Spinal cord (tissue), 9 donors: ENCODE measurements at regions not wholly inside any gene's neighbourhood (a gene's known extent, or its start where the extent isn't known, plus 50 kb on each side); places are given as distances from the start of the nearest gene placed in this dataset.

Source experiments
- DNase-seq, 6 donors: peaks; one replicate each; pipeline versions ENCODE4 v3.0.0 to v3.0.0-alpha.2; 2013 to 2015; ENCODE audit warnings: low spot score in 6 of 6, low read depth in 4 of 6
- H3K27ac ChIP-seq: one replicate; pipeline ENCODE4 v1.5.1; 2013; ENCODE audit warnings: low read depth, low read length, control low read depth
- H3K27me3 ChIP-seq: one replicate; pipeline ENCODE4 v1.6.1; 2013; ENCODE audit warnings: low read length; ENCODE audit not compliant: control insufficient read depth, insufficient read depth
- H3K36me3 ChIP-seq: one replicate; pipeline ENCODE4 v1.6.1; 2013; ENCODE audit warnings: low read length; ENCODE audit not compliant: control insufficient read depth, insufficient read depth
- H3K4me1 ChIP-seq: one replicate; pipeline ENCODE4 v1.6.1; 2013; ENCODE audit warnings: low read length; ENCODE audit not compliant: control insufficient read depth, insufficient read depth
- H3K4me3 ChIP-seq: one replicate; pipeline ENCODE4 v1.5.1; 2013; ENCODE audit warnings: low read depth, low read length, control low read depth
- H3K9me3 ChIP-seq: one replicate; pipeline ENCODE4 v1.6.1; 2013; ENCODE audit warnings: low read length; ENCODE audit not compliant: control insufficient read depth, insufficient read depth
- WGBS: methylation state at CpG from one replicate; pipeline ENCODE4 v1.1.5; 2013; ENCODE audit warnings: missing lambda C conversion rate; ENCODE audit not compliant: insufficient coverage; 5-methylcytosine and 5-hydroxymethylcytosine counted together
- donor health status: healthy.

GRCh38 chr20:53891306-53891894, 179.0 kb downstream of the BCAS1 start:
- H3K4me1 ChIP-seq = no peaks in the 10 kb centered on the region
- DNase-seq = no peak
- 71% methylated on average over 1 of the region's 1 CpG for WGBS

GRCh38 chr20:53890443-53891305, 179.7 kb downstream of the BCAS1 start:
- Histone ChIP-seq H3K36me3 (no peaks in the 10 kb centered on the region), H3K27ac (no peak overlapping the region), H3K9me3 (no peaks in the 10 kb centered on the region), H3K4me1 (no peaks in the 10 kb centered on the region), H3K4me3 (no peak overlapping the region), H3K27me3 (no peaks in the 10 kb centered on the region)
- no peak for DNase-seq
- 86% methylated on average over 5 of the region's 6 CpGs for WGBS

More at GRCh38 chr20:53891306-53891894, 179.0 kb downstream of the BCAS1 start:
- Histone ChIP-seq H3K9me3 (no peaks in the 10 kb centered on the region), H3K27me3 (no peaks in the 10 kb centered on the region), H3K27ac (no peak overlapping the region), H3K4me3 (no peak overlapping the region), H3K36me3 (no peaks in the 10 kb centered on the region)

GRCh38 chr20:53889411-53890148, 180.8 kb downstream of the BCAS1 start:
- WGBS = 100% methylated on average over 1 of the region's 10 CpGs
- Histone ChIP-seq H3K27me3 (no peaks in the 10 kb centered on the region), H3K9me3 (no peaks in the 10 kb centered on the region), H3K36me3 (no peaks in the 10 kb centered on the region), H3K4me3 (no peak overlapping the region), H3K27ac (no peak overlapping the region), H3K4me1 (no peaks in the 10 kb centered on the region)
- DNase-seq = no peak

GRCh38 chr20:53888951-53889350, 181.4 kb downstream of the BCAS1 start:
- Histone ChIP-seq H3K36me3 (no peaks in the 10 kb centered on the region), H3K27ac (no peak overlapping the region), H3K4me1 (no peaks in the 10 kb centered on the region), H3K27me3 (no peaks in the 10 kb centered on the region), H3K4me3 (no peak overlapping the region), H3K9me3 (no peaks in the 10 kb centered on the region)
- no peak for DNase-seq
- WGBS = no CpG with 5 or more reads among the region's 3 CpGs

- Histone ChIP-seq H3K36me3 (no peaks in the 10 kb centered on the region), H3K4me1 (no peaks in the 10 kb centered on the region), H3K4me3 (no peak overlapping the region), H3K27me3 (no peaks in the 10 kb centered on the region), H3K27ac (no peak overlapping the region), H3K9me3 (no peaks in the 10 kb centered on the region)
- no peak for DNase-seq
- whole genome bisulfite sequencing = 60% methylated on average over 1 of the region's 4 CpGs
Measured at GRCh38 chr20:53888510-53888909, 181.9 kb downstream of the BCAS1 start.

GRCh38 chr20:53887973-53888372, 182.4 kb downstream of the BCAS1 start:
- H3K36me3 ChIP-seq = no peaks in the 10 kb centered on the region
- no peaks in the 10 kb centered on the region for H3K9me3 ChIP-seq

GRCh38 chr20:53884859-53885541, 185.4 kb downstream of the BCAS1 start:
- WGBS = 92% methylated on average over 2 of the region's 10 CpGs
- no peaks in the 10 kb centered on the region for H3K9me3 ChIP-seq
- H3K27me3 ChIP-seq = no peaks in the 10 kb centered on the region

More at GRCh38 chr20:53887973-53888372, 182.4 kb downstream of the BCAS1 start:
- H3K27me3 ChIP-seq = no peaks in the 10 kb centered on the region
- H3K4me1 ChIP-seq = no peaks in the 10 kb centered on the region
- 96% methylated on average over 7 of the region's 10 CpGs for WGBS
- H3K27ac ChIP-seq = no peak overlapping the region
- no peak overlapping the region for H3K4me3 ChIP-seq
- no peak for DNase-seq

GRCh38 chr20:53883098-53883911, 187.1 kb downstream of the BCAS1 start:
- 93% methylated on average over 3 of the region's 5 CpGs for WGBS
- H3K9me3 ChIP-seq = no peaks in the 10 kb centered on the region
- no peak for DNase-seq
- no peak overlapping the region for H3K4me3 ChIP-seq
- no peak overlapping the region for H3K27ac ChIP-seq
- no peaks in the 10 kb centered on the region for H3K27me3 ChIP-seq
- no peaks in the 10 kb centered on the region for H3K4me1 ChIP-seq
- no peaks in the 10 kb centered on the region for H3K36me3 ChIP-seq

More at GRCh38 chr20:53884859-53885541, 185.4 kb downstream of the BCAS1 start:
- Histone ChIP-seq H3K27ac (no peak overlapping the region), H3K4me1 (no peaks in the 10 kb centered on the region), H3K36me3 (no peaks in the 10 kb centered on the region), H3K4me3 (no peak overlapping the region)
- DNase-seq = no peak
